22Rv1 (cell line): ENCODE measurements at regions not wholly inside any gene's neighbourhood (a gene's known extent, or its start where the extent isn't known, plus 50 kb on each side); places are given as distances from the start of the nearest gene placed in this dataset.
"Not testable (repeated sequence)": the region's sequence is repeated elsewhere in the genome, so short reads cannot be mapped to it uniquely, and the experiment has no call there.

ENCODE experiments used
- H3K27ac ChIP-seq: fragments of 450-650 bp; 2 replicates; pipeline ENCODE4 v1.5.1; 2017
- CTCF ChIP-seq: fragments of 450-650 bp; IDR thresholded peaks from 2 replicates; pipeline ENCODE4 v1.5.1; 2017; ENCODE audit warnings: mild to moderate bottlenecking
- ZFX ChIP-seq: fragments of 450-650 bp; IDR thresholded peaks from 2 replicates; pipeline ENCODE4 v1.6.1; 2017; ENCODE audit warnings: antibody characterized with exemption, borderline replicate concordance

- no peak overlapping the region for H3K27ac ChIP-seq
- no peak for TF ChIP-seq CTCF
- TF ChIP-seq ZFX = no peak
Measured at GRCh38 chr5:83857341-83857740, 136.7 kb upstream of the HAPLN1 start.

GRCh38 chr5:83856881-83857280, 136.2 kb upstream of the HAPLN1 start:
- H3K27ac ChIP-seq = no peak overlapping the region
- TF ChIP-seq ZFX (no peak), CTCF (no peak)

- not testable (repeated sequence) for H3K27ac ChIP-seq
Measured at GRCh38 chr5:83850412-83850811, 129.8 kb upstream of the HAPLN1 start.

- TF ChIP-seq CTCF (no peak), ZFX (no peak)
- H3K27ac ChIP-seq = no peak overlapping the region
Measured at GRCh38 chr5:83848941-83849340, 128.3 kb upstream of the HAPLN1 start.

GRCh38 chr5:83846624-83847350, 126.1 kb upstream of the HAPLN1 start:
- TF ChIP-seq CTCF (no peak), ZFX (no peak)
- no peak overlapping the region for H3K27ac ChIP-seq

- H3K27ac ChIP-seq = no peak overlapping the region
- TF ChIP-seq ZFX = no peak
- no peak for TF ChIP-seq CTCF
Measured at GRCh38 chr5:83844449-83845068, 123.9 kb upstream of the HAPLN1 start.

GRCh38 chr5:83839788-83840187, 119.1 kb upstream of the HAPLN1 start:
- TF ChIP-seq ZFX = no peak
- no peak for TF ChIP-seq CTCF
- H3K27ac ChIP-seq = no peak overlapping the region

- no peak overlapping the region for H3K27ac ChIP-seq
- TF ChIP-seq ZFX = no peak
Measured at GRCh38 chr5:83839256-83839655, 118.6 kb upstream of the HAPLN1 start.
